ENCODE measurements at regions not wholly inside any gene's neighbourhood (a gene's known extent, or its start where the extent isn't known, plus 50 kb on each side); places are given as distances from the start of the nearest gene placed in this dataset.

DNA sequence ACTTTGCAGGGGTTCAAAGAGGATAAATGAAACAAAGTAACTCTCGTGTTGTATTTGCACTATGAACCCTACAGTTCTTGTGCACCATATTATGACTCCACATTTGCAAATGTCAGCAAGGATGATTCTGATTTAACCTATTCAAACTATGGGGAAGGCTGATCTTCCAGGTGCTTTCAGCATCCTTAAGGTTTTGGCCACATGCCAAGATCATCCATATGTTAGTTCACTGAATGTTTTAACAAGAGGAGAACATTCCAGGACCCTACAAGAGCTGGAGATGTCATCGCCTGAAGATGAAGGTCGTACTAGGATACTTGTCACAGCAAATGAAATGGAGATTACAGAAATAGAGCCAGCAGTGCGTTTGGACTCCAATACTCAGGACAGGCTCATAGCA lies 114.2 kb downstream of the DHRS2 start:
- no peaks in the 10 kb centered on the region for H3K4me1 ChIP-seq (ENCODE audit: control insufficient read depth in 2 of 2, insufficient read depth in 2 of 2, low read length in 2 of 2)
- ChIA-PET CTCF (no interaction called here), POLR2A (no interaction called here)
- Mint-ChIP-seq H3K9me3 (ENCODE audit: insufficient read depth) (no peaks in the 10 kb centered on the region), H3K4me3 (no peak overlapping the region), H3K27me3 (peaks cover 33% of the 10 kb centered on the region), H3K4me1 (no peaks in the 10 kb centered on the region), H3K27ac (no peak overlapping the region)
- H2AFZ ChIP-seq (ENCODE audit: insufficient read depth, low read depth, low read length, poor library complexity, severe bottlenecking) = no peak overlapping the region
- DNase-seq (no peak), ATAC-seq (ENCODE audit: low read depth) (no peak)
- no peaks in the 10 kb centered on the region for H3K79me2 ChIP-seq (ENCODE audit: control insufficient read depth, insufficient read depth, low read length)
- intact Hi-C loops (cut with micrococcal nuclease) = no loop called here
- no peak overlapping the region for H3K27ac ChIP-seq (ENCODE audit: low read length in 2 of 2)
- 97% methylated on average over 3 of the region's 4 CpGs for WGBS (ENCODE audit: insufficient coverage)
- H4K20me1 ChIP-seq (ENCODE audit: control insufficient read depth, insufficient read depth, low read length, poor library complexity, severe bottlenecking) = no peaks in the 10 kb centered on the region
- no peak overlapping the region for H3K9ac ChIP-seq (ENCODE audit: low read length)
- no peaks in the 10 kb centered on the region for H3K9me3 ChIP-seq (ENCODE audit: control extremely low read depth in 1 of 3, control insufficient read depth in 2 of 3, insufficient read depth in 1 of 3, low read length in 2 of 3)
- no peak overlapping the region for H3K4me2 ChIP-seq (replicated peaks; ENCODE audit: low read depth, low read length, poor library complexity, severe bottlenecking)
- no peaks in the 10 kb centered on the region for H3K36me3 ChIP-seq (replicated peaks in 1 of 2; ENCODE audit: control extremely low read depth in 1 of 2, control insufficient read depth in 1 of 2, extremely low read depth in 1 of 2, insufficient read depth in 2 of 2, low read length in 1 of 2)
- no peaks in the 10 kb centered on the region for H3K27me3 ChIP-seq (replicated peaks in 1 of 4; ENCODE audit: control extremely low read depth in 1 of 4, control insufficient read depth in 3 of 4, insufficient read depth in 4 of 4, low read length in 3 of 4)
- no peak overlapping the region for H3K4me3 ChIP-seq (ENCODE audit: control extremely low read depth in 1 of 5, extremely low read depth in 1 of 5, insufficient read depth in 1 of 5, low read depth in 2 of 5, low read length in 4 of 5)
- no peak for TF ChIP-seq EZH2 (IDR thresholded peaks at IDR 0.05; ENCODE audit: borderline replicate concordance, insufficient read depth, low read depth, low read length, poor library complexity, severe bottlenecking)
- TF ChIP-seq CTCF (IDR thresholded peaks at IDR 0.05) = no peak

DNA sequence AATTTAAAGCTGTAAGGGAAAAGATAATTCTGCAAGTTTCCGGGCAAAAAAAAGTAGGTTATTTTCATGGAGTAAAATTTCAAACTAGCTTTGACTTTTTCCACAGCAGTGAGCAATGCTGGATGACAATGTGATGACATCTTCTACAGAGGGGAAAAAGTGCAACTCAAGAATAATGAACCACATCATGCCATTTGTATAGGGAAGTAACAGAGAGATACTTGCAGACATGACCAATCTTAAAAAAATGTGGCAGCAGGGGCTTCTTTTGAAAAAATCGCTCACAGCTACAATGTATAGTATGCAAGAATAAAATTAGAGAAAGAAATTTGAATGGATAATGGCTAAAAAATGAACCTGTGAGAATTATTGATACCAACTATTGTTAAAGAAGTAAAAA lies 115.5 kb downstream of the DHRS2 start:
- Histone ChIP-seq H4K20me1 (ENCODE audit: control insufficient read depth, insufficient read depth, low read length, poor library complexity, severe bottlenecking) (no peaks in the 10 kb centered on the region), H2AFZ (ENCODE audit: insufficient read depth, low read depth, low read length, poor library complexity, severe bottlenecking) (no peak overlapping the region), H3K36me3 (replicated peaks in 1 of 2; ENCODE audit: control extremely low read depth in 1 of 2, control insufficient read depth in 1 of 2, extremely low read depth in 1 of 2, insufficient read depth in 2 of 2, low read length in 1 of 2) (no peaks in the 10 kb centered on the region), H3K4me3 (ENCODE audit: control extremely low read depth in 1 of 5, extremely low read depth in 1 of 5, insufficient read depth in 1 of 5, low read depth in 2 of 5, low read length in 4 of 5) (no peak overlapping the region), H3K79me2 (ENCODE audit: control insufficient read depth, insufficient read depth, low read length) (no peaks in the 10 kb centered on the region), H3K27ac (ENCODE audit: low read length in 2 of 2) (no peak overlapping the region), H3K9ac (ENCODE audit: low read length) (no peak overlapping the region), H3K9me3 (ENCODE audit: control extremely low read depth in 1 of 3, control insufficient read depth in 2 of 3, insufficient read depth in 1 of 3, low read length in 2 of 3) (no peaks in the 10 kb centered on the region), H3K4me2 (replicated peaks; ENCODE audit: low read depth, low read length, poor library complexity, severe bottlenecking) (no peak overlapping the region), H3K27me3 (replicated peaks in 1 of 4; ENCODE audit: control extremely low read depth in 1 of 4, control insufficient read depth in 3 of 4, insufficient read depth in 4 of 4, low read length in 3 of 4) (no peaks in the 10 kb centered on the region), H3K4me1 (ENCODE audit: control insufficient read depth in 2 of 2, insufficient read depth in 2 of 2, low read length in 2 of 2) (no peaks in the 10 kb centered on the region)
- ChIA-PET CTCF (no interaction called here), POLR2A (no interaction called here)
- DNase-seq = no peak
- WGBS (ENCODE audit: insufficient coverage) = no CpG with 5 or more reads among the region's 2 CpGs
- Mint-ChIP-seq H3K4me1 (no peaks in the 10 kb centered on the region), H3K27ac (no peak overlapping the region), H3K9me3 (ENCODE audit: insufficient read depth) (no peaks in the 10 kb centered on the region), H3K27me3 (peaks cover 29% of the 10 kb centered on the region), H3K4me3 (no peak overlapping the region)
- intact Hi-C loops (cut with micrococcal nuclease) = no loop called here
- no peak for TF ChIP-seq CTCF (IDR thresholded peaks at IDR 0.05)
- TF ChIP-seq EZH2 (IDR thresholded peaks at IDR 0.05; ENCODE audit: borderline replicate concordance, insufficient read depth, low read depth, low read length, poor library complexity, severe bottlenecking) = no peak
- ATAC-seq (ENCODE audit: low read depth) = no peak

All from B cell (primary cell).